ENCODE measurements at regions not wholly inside any gene's neighbourhood (a gene's known extent, or its start where the extent isn't known, plus 50 kb on each side); places are given as distances from the start of the nearest gene placed in this dataset.

DNA sequence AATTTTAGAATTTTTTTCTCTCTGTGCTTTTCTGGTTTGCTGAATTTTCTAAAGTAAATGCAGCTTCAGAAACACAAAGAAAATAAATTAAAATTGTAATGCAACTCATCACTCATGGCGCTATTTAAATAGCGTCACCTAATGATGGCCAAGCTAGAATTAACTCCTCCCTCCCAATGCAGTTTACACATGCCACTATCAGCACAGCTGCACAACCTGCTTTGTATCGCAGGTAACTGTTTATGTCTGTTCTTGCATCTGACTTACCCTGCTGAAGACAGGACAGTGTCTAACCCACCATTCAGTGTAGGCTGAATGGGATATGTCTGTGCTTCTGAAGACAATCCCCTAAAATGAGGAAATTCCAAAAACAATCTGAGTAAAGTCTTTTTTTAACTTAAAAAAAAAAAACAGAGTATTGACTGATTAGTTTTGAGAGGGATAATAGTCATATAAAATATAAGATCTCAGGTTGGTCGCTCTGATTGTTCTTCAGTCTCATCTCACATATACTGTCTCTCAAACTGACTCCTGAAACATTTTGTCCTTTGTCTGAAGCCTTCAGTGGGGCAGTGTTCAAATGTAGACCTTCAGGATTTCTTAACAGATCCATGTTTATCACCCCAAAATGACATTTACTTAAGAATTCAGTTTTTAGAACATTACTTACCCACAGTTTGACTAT lies 271.4 kb downstream of the ZEB2 start:
- no peak for DNase-seq (ENCODE audit: low read depth)
- TF ChIP-seq, protein P1, sequence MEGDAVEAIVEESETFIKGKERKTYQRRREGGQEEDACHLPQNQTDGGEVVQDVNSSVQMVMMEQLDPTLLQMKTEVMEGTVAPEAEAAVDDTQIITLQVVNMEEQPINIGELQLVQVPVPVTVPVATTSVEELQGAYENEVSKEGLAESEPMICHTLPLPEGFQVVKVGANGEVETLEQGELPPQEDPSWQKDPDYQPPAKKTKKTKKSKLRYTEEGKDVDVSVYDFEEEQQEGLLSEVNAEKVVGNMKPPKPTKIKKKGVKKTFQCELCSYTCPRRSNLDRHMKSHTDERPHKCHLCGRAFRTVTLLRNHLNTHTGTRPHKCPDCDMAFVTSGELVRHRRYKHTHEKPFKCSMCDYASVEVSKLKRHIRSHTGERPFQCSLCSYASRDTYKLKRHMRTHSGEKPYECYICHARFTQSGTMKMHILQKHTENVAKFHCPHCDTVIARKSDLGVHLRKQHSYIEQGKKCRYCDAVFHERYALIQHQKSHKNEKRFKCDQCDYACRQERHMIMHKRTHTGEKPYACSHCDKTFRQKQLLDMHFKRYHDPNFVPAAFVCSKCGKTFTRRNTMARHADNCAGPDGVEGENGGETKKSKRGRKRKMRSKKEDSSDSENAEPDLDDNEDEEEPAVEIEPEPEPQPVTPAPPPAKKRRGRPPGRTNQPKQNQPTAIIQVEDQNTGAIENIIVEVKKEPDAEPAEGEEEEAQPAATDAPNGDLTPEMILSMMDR (IDR thresholded peaks at IDR 0.05; ENCODE audit: low read length, missing control alignments): no peak
- H3K4me3 ChIP-seq (replicated peaks; ENCODE audit: low read depth, low read length): no peak overlapping the region

DNA sequence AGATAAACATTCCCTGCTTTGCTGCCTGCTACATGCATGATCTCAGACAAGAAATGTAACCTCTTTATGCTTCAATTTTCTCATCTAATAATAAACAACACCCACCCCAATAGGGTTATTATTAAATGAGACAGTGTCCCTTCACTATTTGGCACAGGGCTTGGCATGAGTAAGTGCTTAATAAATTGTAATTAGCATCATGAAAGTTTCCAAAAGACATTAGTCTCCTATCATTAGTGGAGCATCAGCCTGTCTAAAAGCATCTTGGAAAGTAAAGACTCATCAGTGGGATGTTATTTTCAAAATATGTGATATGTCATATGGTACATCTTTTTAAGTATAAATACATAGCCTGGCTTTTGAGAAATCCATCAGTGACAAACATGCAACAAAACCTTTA lies 275.0 kb downstream of the ZEB2 start:
- H3K4me3 ChIP-seq (replicated peaks; ENCODE audit: low read depth, low read length): no peak overlapping the region
- TF ChIP-seq, protein P1 (IDR thresholded peaks at IDR 0.05; ENCODE audit: low read length, missing control alignments): no peak
- no peak for DNase-seq (ENCODE audit: low read depth)

DNA sequence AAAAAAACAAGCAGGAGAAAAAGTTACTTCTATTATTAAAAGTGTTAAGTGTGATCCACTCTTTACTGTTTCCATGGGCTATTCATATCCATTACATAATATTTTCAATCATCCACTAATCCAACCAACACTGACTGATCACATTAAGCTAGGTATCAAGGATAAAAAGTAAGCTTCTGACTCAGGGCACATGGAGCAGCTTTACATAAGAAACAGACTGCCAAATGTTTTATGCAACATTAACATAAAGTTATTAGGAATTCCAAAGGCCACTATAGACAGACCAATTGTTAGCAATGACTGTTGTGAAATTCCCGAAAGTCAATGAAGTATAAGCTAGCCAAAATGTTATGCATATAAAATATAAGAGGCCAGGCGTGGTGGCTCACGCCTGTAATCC lies 277.6 kb downstream of the ZEB2 start:
- H3K4me3 ChIP-seq (replicated peaks; ENCODE audit: low read depth, low read length): no peak overlapping the region
- no peak for DNase-seq (ENCODE audit: low read depth)
- TF ChIP-seq, protein P1 (IDR thresholded peaks at IDR 0.05; ENCODE audit: low read length, missing control alignments): no peak

DNA sequence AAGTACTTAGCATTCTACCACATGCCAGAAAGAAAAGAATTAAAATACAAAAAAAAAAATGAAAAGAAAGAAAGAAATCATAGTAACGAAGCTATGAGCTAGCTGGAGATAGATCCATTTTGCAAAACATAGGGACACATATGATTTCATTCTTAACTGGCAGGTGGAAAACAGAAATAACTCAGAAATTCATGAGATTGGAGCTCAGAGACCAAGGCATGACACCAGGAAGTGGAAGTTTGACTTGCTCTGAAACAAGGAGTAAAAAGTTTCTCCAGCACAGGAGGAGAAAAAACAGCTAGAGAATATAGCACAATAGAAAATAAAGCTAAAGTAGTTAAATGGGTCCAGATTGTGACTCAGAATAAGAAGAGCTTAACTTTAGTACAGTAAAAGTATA lies 278.1 kb downstream of the ZEB2 start:
- TF ChIP-seq, protein P1 (IDR thresholded peaks at IDR 0.05; ENCODE audit: low read length, missing control alignments): no peak
- H3K4me3 ChIP-seq (replicated peaks; ENCODE audit: low read depth, low read length): no peak overlapping the region
- no peak for DNase-seq (ENCODE audit: low read depth)

DNA sequence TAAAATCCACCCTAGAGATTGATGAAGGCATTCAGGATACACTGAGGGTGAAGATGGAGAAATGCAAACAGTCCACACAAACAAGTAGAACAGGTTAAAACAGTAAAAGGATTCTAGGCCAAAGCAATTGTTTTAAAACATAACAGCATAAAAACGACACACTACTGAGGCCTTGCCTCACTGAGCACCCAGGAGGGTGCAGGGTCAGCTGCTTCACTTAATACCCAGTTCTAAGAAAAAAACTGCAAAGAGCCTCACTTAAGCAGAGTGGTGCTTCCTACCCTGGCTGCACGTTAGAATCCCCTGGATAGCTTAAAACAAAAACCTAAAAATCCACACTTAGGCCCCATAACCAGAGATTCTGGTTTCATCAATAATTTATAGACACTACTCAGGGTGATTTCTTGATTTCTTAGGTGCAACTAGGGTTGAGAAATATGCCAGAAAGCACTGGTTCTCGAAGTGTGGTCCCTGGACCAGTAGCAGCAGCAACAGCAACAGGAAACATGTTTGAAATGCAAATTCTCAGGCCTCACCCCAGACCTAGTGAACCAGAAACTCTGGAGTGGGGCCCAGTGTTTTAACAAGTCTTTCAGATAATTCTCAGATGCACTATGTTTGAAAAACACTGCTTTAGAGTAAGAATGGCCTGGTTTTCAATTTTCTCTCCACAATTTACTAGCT lies 279.1 kb downstream of the ZEB2 start:
- DNase-seq (ENCODE audit: low read depth): no peak
- no peak overlapping the region for H3K4me3 ChIP-seq (replicated peaks; ENCODE audit: low read depth, low read length)
- TF ChIP-seq, protein P1 (IDR thresholded peaks at IDR 0.05; ENCODE audit: low read length, missing control alignments): no peak

DNA sequence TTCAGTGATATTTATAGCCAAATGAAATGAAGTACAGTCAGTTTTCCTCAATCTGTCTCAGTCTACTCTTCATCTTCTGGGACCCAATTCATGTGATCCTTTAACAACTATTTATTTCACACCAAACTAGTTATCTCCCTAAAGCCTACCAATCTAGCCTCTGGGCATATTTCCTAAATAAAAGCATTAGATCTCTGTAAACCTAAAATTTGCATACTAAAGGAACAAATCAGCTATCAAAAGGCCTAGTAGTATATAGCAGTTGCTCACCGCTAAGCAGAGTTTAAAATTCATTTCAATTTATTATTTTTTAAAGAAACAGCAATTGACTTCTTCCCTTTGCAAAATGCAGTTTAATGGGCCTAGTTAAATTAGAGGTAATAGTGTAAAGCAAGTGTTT lies 280.2 kb downstream of the ZEB2 start:
- H3K4me3 ChIP-seq (replicated peaks; ENCODE audit: low read depth, low read length): no peak overlapping the region
- no peak for DNase-seq (ENCODE audit: low read depth)
- TF ChIP-seq, protein P1 (IDR thresholded peaks at IDR 0.05; ENCODE audit: low read length, missing control alignments): no peak

DNA sequence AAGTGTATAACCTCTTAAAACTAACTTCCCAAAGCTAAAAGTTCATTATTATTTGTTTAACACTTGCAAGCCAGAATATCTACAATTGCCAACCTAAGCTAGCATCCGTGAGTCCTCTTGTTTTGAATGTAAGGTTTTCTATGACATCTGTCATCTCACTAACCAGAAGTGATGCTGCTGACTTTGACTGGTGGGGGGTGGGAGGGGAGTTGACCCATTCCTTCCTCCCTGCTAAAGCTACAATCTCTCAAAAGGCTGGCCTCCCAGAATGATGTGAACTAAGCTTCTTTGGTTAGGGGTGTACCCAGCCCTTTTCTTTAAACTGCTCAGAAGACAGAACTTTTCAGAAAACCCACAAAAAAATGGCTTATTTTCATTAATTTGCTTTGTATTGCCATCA lies 280.6 kb downstream of the ZEB2 start:
- no peak overlapping the region for H3K4me3 ChIP-seq (replicated peaks; ENCODE audit: low read depth, low read length)
- TF ChIP-seq, protein P1 (IDR thresholded peaks at IDR 0.05; ENCODE audit: low read length, missing control alignments): no peak
- DNase-seq (ENCODE audit: low read depth): no peak

All from fibroblast of pulmonary artery (primary cell).